ENCODE measurements at regions not wholly inside any gene's neighbourhood (a gene's known extent, or its start where the extent isn't known, plus 50 kb on each side); places are given as distances from the start of the nearest gene placed in this dataset.

DNA sequence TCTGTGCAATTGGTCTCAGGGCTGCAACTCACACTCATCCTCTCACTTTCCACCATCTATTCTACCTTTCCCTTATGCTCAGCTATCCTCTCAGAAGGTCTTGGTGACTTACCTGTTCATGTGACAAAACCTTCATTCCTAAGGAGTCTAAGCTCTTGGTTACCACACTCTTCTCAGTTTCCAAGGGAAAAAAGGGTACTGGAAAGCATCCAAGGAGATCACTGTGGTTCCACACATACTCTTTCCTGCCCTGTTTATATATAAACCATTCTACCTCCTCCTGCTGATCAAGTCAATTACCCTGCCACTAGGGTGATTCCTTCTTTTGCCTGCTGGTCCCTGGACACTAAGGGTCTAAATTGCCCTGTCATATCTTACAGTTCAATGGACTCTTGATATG lies 57.2 kb upstream of the MAML3 start:
- DNase-seq = no peak

DNA sequence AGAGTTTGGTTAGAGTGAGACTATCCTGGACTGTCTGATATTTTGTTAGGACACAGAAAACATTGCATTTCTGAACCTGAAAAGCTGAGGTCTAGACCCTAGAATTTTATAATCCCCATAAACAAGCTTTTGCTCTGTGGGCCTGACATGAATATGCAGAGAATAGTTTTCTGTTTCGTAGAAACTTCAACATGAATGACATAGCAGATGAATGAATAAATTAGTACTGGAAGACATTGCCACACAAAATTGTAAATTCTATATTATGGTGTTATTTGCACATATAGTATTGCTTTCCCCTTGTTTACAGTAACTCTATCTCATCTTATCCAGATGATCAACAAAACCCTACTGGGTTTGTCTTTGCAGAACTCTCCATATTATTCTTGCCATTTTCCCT lies 54.9 kb upstream of the MAML3 start:
- no peak for DNase-seq

Data from right hindlimb (tissue), 1 donor.